Stimulated activated CD4-positive, alpha-beta T cell treated with anti-CD3 and anti-CD28 coated beads, Interleukin-4, amount 100 ng/mL, for 1 hour (primary cell): ENCODE measurements at regions not wholly inside any gene's neighbourhood (a gene's known extent, or its start where the extent isn't known, plus 50 kb on each side); places are given as distances from the start of the nearest gene placed in this dataset.
"Not testable (repeated sequence)": the region's sequence is repeated elsewhere in the genome, so short reads cannot be mapped to it uniquely, and the experiment has no call there.

Experiments
- DNase-seq: peaks from one replicate; pipeline ENCODE4 v3.0.0-alpha.2; 2020

- DNase-seq: no peak
Measured at GRCh38 chr6:163776906-163777686, 362.6 kb downstream of the QKI start.

GRCh38 chr6:163776196-163776905 is 361.8 kb downstream of the QKI start:
- no peak for DNase-seq

DNA sequence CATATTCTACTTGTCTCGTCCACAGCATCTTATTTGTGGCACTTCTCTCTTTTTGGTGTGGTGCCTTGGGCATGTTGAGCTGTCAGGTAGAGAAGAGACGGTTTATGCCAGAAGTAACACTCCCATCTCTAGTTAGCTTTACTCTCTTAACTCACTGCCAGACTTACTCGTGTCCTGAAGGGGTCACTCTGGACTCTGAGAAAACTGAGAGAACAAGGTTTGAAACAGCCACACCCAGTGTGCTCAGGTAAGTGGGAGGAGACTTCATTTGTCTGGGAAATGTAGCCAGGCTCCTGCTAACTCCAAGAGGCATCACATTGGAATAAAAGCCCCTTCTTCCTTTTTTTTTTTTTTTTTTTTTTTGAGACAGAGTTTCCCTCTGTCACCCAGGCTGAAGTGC is 360.8 kb downstream of the QKI start:
- DNase-seq: no peak

DNA sequence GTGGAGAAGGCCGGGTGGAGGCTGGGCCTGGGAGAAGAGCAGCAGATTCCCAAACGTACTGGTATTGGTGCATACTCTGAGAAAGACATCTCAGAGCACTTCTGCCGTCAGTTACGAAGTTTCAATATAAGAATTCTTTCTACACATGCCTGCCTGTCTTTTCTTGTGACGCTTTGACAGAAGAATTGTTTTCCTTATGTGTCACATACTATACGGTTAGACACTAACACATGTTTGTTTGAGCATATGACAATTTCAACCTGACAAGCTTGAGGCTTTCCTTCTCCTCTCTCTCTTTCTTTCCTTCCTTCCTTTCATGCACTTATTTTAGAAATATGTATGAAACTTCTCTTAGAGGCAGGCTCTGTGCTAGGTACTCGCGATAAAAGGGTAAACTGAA is 360.0 kb downstream of the QKI start:
- no peak for DNase-seq

- no peak for DNase-seq
Measured at GRCh38 chr6:163773646-163774045, 359.1 kb downstream of the QKI start.

DNA sequence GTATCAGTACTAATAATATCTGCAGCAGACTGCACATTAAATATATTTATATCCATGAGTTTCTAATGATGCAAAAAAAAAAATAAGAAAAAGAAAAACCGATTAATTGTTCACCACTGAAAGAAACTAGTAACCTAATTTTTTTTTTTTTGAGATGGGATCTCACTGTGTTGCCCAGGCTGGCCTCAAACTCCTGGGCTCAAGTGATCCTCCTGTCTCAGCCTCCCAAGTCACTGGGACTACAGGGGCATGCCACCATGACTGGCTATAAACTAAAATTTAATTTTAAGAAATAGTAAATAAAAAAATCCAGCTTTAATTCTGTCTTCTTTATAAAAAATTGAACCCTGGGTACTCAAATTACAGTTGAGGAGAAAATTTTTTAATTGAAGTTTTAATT is 358.2 kb downstream of the QKI start:
- no peak for DNase-seq

GRCh38 chr6:163771180-163771579 is 356.7 kb downstream of the QKI start:
- no peak for DNase-seq

DNA sequence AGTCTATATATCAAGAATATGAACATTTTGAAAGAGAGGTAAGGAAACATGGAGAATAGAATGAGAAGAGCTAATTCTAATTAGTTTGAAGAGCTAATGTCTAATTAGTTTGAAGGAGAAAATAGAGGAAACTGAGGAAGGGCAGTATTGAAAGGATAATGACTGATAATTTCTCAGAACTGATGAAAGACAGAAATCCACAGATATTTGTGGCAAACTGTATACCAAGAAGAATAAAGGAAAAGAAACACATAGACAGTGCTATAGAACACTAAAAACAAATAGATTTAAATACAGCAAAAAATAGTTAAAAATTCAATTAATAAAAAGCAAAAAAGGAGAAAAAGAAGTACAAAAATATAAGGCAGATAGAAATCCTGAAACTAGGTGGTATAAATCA is 354.4 kb downstream of the QKI start:
- no peak for DNase-seq

GRCh38 chr6:163766936-163767335 is 352.4 kb downstream of the QKI start:
- no peak for DNase-seq

DNA sequence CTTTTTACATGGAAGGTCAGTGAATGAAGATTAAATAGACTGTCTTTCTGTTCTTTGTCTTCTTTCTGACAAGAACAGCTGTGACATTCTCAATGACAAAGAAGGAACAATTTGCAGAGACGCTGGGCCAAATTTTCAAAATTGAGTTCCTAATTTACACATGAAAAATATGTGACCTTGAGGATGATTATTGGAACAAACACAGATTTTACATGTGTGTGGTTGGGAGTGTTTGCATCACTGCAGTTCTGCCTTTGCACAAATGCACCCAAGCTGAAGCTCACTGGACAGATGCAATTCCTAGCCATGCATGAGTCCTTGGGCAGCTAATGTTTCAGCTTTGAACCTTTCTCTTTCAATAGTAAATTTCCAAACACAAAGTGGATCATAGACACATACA is 350.8 kb downstream of the QKI start:
- no peak for DNase-seq

- DNase-seq: no peak
Measured at GRCh38 chr6:163764565-163764964, 350.0 kb downstream of the QKI start.

- no peak for DNase-seq
Measured at GRCh38 chr6:163761481-163761880, 347.0 kb downstream of the QKI start.

- no peak for DNase-seq
Measured at GRCh38 chr6:163760860-163761259, 346.3 kb downstream of the QKI start.

GRCh38 chr6:163759542-163759941 is 345.0 kb downstream of the QKI start:
- DNase-seq: no peak

GRCh38 chr6:163757520-163757919 is 343.0 kb downstream of the QKI start:
- DNase-seq: no peak

DNA sequence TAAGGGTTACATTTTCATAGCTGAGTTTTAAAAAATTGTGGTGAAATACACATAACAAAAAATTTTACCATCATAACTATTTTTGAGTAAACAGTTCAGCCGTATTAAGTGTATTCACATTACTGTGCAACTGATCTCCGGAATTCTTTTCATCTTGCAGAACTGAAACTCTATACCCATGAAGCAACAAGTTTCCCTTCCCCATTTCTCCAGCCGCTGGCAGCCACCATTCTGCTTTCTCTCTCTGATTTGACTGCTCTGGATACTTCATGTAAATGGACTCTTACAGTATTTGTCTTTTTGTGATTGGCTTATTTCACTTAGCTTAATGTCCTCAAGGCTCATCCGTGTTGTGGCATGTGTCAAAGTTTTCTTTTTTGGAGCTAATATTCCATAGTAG is 341.6 kb downstream of the QKI start:
- DNase-seq: no peak

- DNase-seq: no peak
Measured at GRCh38 chr6:163754866-163755265, 340.3 kb downstream of the QKI start.

DNA sequence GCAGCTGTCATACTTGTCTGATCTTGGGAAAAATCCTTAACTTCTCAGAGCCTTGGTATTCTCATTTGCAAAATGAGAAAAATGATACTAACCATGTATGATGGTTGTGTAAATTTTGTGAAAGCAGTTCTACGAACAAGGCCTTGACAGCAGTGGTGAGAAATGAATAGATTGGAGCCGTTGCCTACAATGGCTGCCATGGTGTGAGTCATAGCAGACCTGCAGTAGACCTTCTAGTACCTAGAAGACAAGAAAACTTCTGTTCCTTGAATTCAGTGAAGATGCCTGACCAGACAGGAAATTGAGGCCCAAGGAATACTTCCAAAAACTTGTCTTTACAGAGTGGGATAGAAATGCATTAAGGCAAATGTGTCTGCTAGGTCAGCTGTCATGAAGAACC is 338.9 kb downstream of the QKI start:
- DNase-seq: no peak

DNA sequence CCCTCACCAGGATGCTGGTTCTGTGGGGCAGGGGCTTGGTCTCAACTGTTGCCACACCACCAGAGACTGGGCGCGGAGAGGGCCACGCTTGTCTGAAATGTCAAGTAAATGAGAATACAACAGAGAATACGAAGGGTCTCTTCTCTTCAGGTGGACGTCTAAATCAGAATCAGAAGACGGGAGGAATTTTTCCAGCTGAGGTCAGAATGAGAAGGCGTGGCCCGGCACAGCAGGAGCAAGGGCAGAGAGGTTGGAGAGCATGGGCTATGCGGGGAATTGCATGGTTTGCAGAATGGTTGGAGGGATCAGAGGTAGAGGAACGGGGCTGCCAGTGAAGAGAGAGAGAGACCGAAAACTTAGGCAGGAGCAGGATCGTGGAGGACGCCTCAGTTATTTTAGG is 337.9 kb downstream of the QKI start:
- DNase-seq: no peak

DNA sequence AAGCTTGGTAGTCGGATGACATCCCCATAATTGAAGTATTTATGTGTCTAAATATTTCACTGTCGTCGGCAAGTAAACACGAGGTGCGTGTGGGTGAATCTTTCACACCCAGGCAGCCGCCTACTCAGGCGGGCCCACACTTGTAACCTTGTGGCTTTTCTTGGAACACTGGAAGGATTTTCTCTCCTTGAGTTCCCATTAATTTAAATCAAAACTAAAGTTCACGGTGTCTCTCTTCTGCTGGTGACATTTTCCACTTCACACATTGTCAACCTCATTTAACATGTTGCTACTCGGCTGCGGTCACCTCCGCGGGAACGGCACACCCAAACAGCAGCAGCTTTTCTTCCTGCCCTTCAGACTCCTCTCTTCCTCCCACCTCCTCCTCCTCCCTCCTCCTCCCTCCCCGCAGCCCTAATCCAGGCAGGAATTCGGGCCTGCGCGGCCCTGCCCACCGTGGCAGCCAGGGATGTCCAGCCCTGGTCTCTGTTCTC is 336.6 kb downstream of the QKI start:
- no peak for DNase-seq

DNA sequence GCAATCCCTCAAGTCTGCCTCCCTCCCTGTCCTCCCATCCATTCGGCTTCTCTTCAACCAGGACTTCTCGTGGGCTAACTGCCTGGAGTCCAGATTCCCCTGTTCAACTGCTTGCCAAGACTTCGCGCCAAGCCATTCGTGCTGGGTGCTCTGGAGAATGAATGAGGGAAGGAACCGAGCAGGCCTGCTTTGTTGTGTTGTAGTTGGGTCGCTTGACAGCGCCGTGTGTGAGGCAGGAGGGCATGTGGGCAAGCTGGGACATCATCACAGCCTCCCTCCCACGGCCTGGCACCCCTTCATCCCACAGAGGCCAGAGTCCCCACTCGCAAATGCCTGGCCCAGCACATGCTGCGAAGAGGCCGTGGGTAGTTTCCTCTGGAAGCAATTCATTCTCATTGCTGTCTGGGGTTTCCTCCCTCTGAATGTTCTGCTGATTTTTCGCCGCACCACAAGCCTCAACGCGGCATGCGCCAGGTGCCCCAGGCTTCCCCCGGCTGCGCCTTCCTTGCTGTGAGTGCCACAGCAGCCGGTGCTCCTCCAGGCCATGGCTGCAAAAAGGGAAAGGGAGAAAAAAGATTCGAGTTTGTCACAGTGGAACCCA is 336.0 kb downstream of the QKI start:
- no peak for DNase-seq

- no peak for DNase-seq
Measured at GRCh38 chr6:163748886-163749285, 334.4 kb downstream of the QKI start.

GRCh38 chr6:163748036-163748435 is 333.5 kb downstream of the QKI start:
- no peak for DNase-seq

GRCh38 chr6:163747058-163747457 is 332.5 kb downstream of the QKI start:
- DNase-seq: not testable (repeated sequence)
